Superior temporal gyrus (tissue), 1 donor: ENCODE measurements at regions not wholly inside any gene's neighbourhood (a gene's known extent, or its start where the extent isn't known, plus 50 kb on each side); places are given as distances from the start of the nearest gene placed in this dataset.
A peak's percentile ranks its signal among the peaks of the same experiment; 100 is the strongest.

ENCODE experiments used
- DNase-seq: peaks from one replicate; pipeline ENCODE4 v3.0.0-alpha.2; 2016; ENCODE audit errors: extremely low spot score

- no peak for DNase-seq
Measured at GRCh38 chr2:203789618-203790017, 78.0 kb upstream of the CTLA4 start.

GRCh38 chr2:203790134-203790852 lies 77.3 kb upstream of the CTLA4 start:
- no peak for DNase-seq

- DNase-seq: no peak
Measured at GRCh38 chr2:203796248-203797010, 71.1 kb upstream of the CTLA4 start.

- no peak for DNase-seq
Measured at GRCh38 chr2:203797276-203797675, 70.3 kb upstream of the CTLA4 start.

- no peak for DNase-seq
Measured at GRCh38 chr2:203797712-203798111, 69.9 kb upstream of the CTLA4 start.

- no peak for DNase-seq
Measured at GRCh38 chr2:203798296-203799087, 69.1 kb upstream of the CTLA4 start.

GRCh38 chr2:203799908-203800307 lies 67.7 kb upstream of the CTLA4 start:
- DNase-seq: no peak

- no peak for DNase-seq
Measured at GRCh38 chr2:203800783-203801182, 66.8 kb upstream of the CTLA4 start.

GRCh38 chr2:203802342-203803052 lies 65.1 kb upstream of the CTLA4 start:
- DNase-seq: peak; percentile 49

- DNase-seq: no peak
Measured at GRCh38 chr2:203803053-203803429, 64.5 kb upstream of the CTLA4 start.

- DNase-seq: peak; percentile 65
Measured at GRCh38 chr2:203804070-203804469, 63.5 kb upstream of the CTLA4 start.

GRCh38 chr2:203804764-203805485 lies 62.6 kb upstream of the CTLA4 start:
- no peak for DNase-seq

GRCh38 chr2:203805486-203805838 lies 62.1 kb upstream of the CTLA4 start:
- no peak for DNase-seq

- no peak for DNase-seq
Measured at GRCh38 chr2:203806761-203807160, 60.8 kb upstream of the CTLA4 start.

- no peak for DNase-seq
Measured at GRCh38 chr2:203808046-203808750, 59.4 kb upstream of the CTLA4 start.

- no peak for DNase-seq
Measured at GRCh38 chr2:203809084-203809521, 58.5 kb upstream of the CTLA4 start.

- DNase-seq: no peak
Measured at GRCh38 chr2:203809991-203810510, 57.5 kb upstream of the CTLA4 start.

GRCh38 chr2:203811491-203812221 lies 55.9 kb upstream of the CTLA4 start:
- DNase-seq: no peak
